ENCODE measurements at regions not wholly inside any gene's neighbourhood (a gene's known extent, or its start where the extent isn't known, plus 50 kb on each side); places are given as distances from the start of the nearest gene placed in this dataset.

- TF ChIP-seq CTCF (conservative IDR thresholded peaks at IDR 0.05 in 1 of 2, IDR thresholded peaks at IDR 0.05 in 1 of 2; ENCODE audit: low read depth in 1 of 2, low read length in 2 of 2) (no peak), EZH2 (IDR thresholded peaks at IDR 0.05; ENCODE audit: low read length, missing control alignments) (no peak)
- Histone ChIP-seq H3K27ac (ENCODE audit: insufficient read depth, low read length) (no peak overlapping the region), H3K4me2 (ENCODE audit: extremely low read depth, insufficient read depth, low read length) (no peak overlapping the region), H3K9ac (ENCODE audit: insufficient read depth, low read length) (no peak overlapping the region), H4K20me1 (ENCODE audit: control insufficient read depth, extremely low read depth, insufficient read depth, low read length) (no peaks in the 10 kb centered on the region), H3K27me3 (ENCODE audit: control insufficient read depth, insufficient read depth, low read length) (peaks cover 27% of the 10 kb centered on the region), H3K79me2 (ENCODE audit: control insufficient read depth, insufficient read depth, low read length) (no peaks in the 10 kb centered on the region), H3K4me3 (replicated peaks in 1 of 4; ENCODE audit: control extremely low read depth in 1 of 4, insufficient read depth in 1 of 4, low read depth in 3 of 4, low read length in 4 of 4) (no peak overlapping the region), H3K4me1 (ENCODE audit: control insufficient read depth, extremely low read depth, insufficient read depth, low read length) (no peaks in the 10 kb centered on the region), H2AFZ (ENCODE audit: low read length) (no peak overlapping the region), H3K36me3 (ENCODE audit: control insufficient read depth, insufficient read depth, low read length) (no peaks in the 10 kb centered on the region), H3K9me3 (ENCODE audit: control insufficient read depth, insufficient read depth, low read depth, low read length) (no peaks in the 10 kb centered on the region)
- DNase-seq (ENCODE audit: low read depth in 2 of 2): no peak
These were observed 294.2 kb downstream of the UACA start for GRCh38 chr15:70469182-70469581.

GRCh38 chr15:70466895-70467529, 296.3 kb downstream of the UACA start:
- Histone ChIP-seq H3K4me3 (replicated peaks in 1 of 4; ENCODE audit: control extremely low read depth in 1 of 4, insufficient read depth in 1 of 4, low read depth in 3 of 4, low read length in 4 of 4) (no peak overlapping the region), H3K27me3 (ENCODE audit: control insufficient read depth, insufficient read depth, low read length) (peaks cover 34% of the 10 kb centered on the region), H3K79me2 (ENCODE audit: control insufficient read depth, insufficient read depth, low read length) (no peaks in the 10 kb centered on the region), H4K20me1 (ENCODE audit: control insufficient read depth, extremely low read depth, insufficient read depth, low read length) (no peaks in the 10 kb centered on the region), H3K4me2 (ENCODE audit: extremely low read depth, insufficient read depth, low read length) (no peak overlapping the region), H3K4me1 (ENCODE audit: control insufficient read depth, extremely low read depth, insufficient read depth, low read length) (no peaks in the 10 kb centered on the region), H2AFZ (ENCODE audit: low read length) (no peak overlapping the region), H3K9me3 (ENCODE audit: control insufficient read depth, insufficient read depth, low read depth, low read length) (no peaks in the 10 kb centered on the region), H3K36me3 (ENCODE audit: control insufficient read depth, insufficient read depth, low read length) (no peaks in the 10 kb centered on the region), H3K27ac (ENCODE audit: insufficient read depth, low read length) (no peak overlapping the region), H3K9ac (ENCODE audit: insufficient read depth, low read length) (no peak overlapping the region)
- peak; percentile 82 to 83 for TF ChIP-seq CTCF (conservative IDR thresholded peaks at IDR 0.05 in 1 of 2, IDR thresholded peaks at IDR 0.05 in 1 of 2; ENCODE audit: low read depth in 1 of 2, low read length in 2 of 2)
- TF ChIP-seq EZH2 (IDR thresholded peaks at IDR 0.05; ENCODE audit: low read length, missing control alignments): no peak
- DNase-seq (ENCODE audit: low read depth in 2 of 2): peak; percentile 58 to 73

GRCh38 chr15:70466305-70466704, 297.1 kb downstream of the UACA start:
- H4K20me1 ChIP-seq (ENCODE audit: control insufficient read depth, extremely low read depth, insufficient read depth, low read length): no peaks in the 10 kb centered on the region
- H3K79me2 ChIP-seq (ENCODE audit: control insufficient read depth, insufficient read depth, low read length): no peaks in the 10 kb centered on the region
- no peak for TF ChIP-seq EZH2 (IDR thresholded peaks at IDR 0.05; ENCODE audit: low read length, missing control alignments)
- no peak for TF ChIP-seq CTCF (conservative IDR thresholded peaks at IDR 0.05 in 1 of 2, IDR thresholded peaks at IDR 0.05 in 1 of 2; ENCODE audit: low read depth in 1 of 2, low read length in 2 of 2)
- H3K36me3 ChIP-seq (ENCODE audit: control insufficient read depth, insufficient read depth, low read length): no peaks in the 10 kb centered on the region
- H3K27me3 ChIP-seq (ENCODE audit: control insufficient read depth, insufficient read depth, low read length): peaks cover 34% of the 10 kb centered on the region
- no peak overlapping the region for H3K9ac ChIP-seq (ENCODE audit: insufficient read depth, low read length)
- no peak overlapping the region for H2AFZ ChIP-seq (ENCODE audit: low read length)
- H3K4me1 ChIP-seq (ENCODE audit: control insufficient read depth, extremely low read depth, insufficient read depth, low read length): no peaks in the 10 kb centered on the region
- no peak overlapping the region for H3K4me2 ChIP-seq (ENCODE audit: extremely low read depth, insufficient read depth, low read length)
- H3K27ac ChIP-seq (ENCODE audit: insufficient read depth, low read length): no peak overlapping the region
- DNase-seq (ENCODE audit: low read depth in 2 of 2): no peak
- H3K9me3 ChIP-seq (ENCODE audit: control insufficient read depth, insufficient read depth, low read depth, low read length): no peaks in the 10 kb centered on the region
- H3K4me3 ChIP-seq (replicated peaks in 1 of 4; ENCODE audit: control extremely low read depth in 1 of 4, insufficient read depth in 1 of 4, low read depth in 3 of 4, low read length in 4 of 4): no peak overlapping the region
